T-helper 17 cell (primary cell): ENCODE measurements at regions not wholly inside any gene's neighbourhood (a gene's known extent, or its start where the extent isn't known, plus 50 kb on each side); places are given as distances from the start of the nearest gene placed in this dataset.

Experiments
- ATAC-seq: fragments of 150-1000 bp; cut with Tn5 transposase; 2 replicates; pipeline ENCODE4 v1.10.0; 2021; ENCODE audit warnings: mild to moderate bottlenecking, moderate library complexity
- DNase-seq, 3 donors: peaks; one replicate each; pipeline versions ENCODE4 v3.0.0 to v3.0.0-alpha.2; 2020 to 2021
- H3K9me3 ChIP-seq: one replicate; pipeline ENCODE4 v1.7.0; 2013; ENCODE audit warnings: low read length, mild to moderate bottlenecking; ENCODE audit not compliant: control insufficient read depth, poor library complexity, severe bottlenecking
- H3K27ac Mint-ChIP-seq: one replicate; pipeline ENCODE4 v1.8.0; 2022; ENCODE audit warnings: mild to moderate bottlenecking, moderate library complexity, mixed read lengths
- H3K27me3 Mint-ChIP-seq: one replicate; pipeline ENCODE4 v1.8.0; 2022; ENCODE audit warnings: mixed read lengths
- H3K36me3 Mint-ChIP-seq: one replicate; pipeline ENCODE4 v1.8.0; 2022; ENCODE audit warnings: low read depth, mixed read lengths
- H3K4me1 Mint-ChIP-seq: one replicate; pipeline ENCODE4 v1.8.0; 2022; ENCODE audit warnings: mild to moderate bottlenecking, mixed read lengths
- H3K4me3 Mint-ChIP-seq: one replicate; pipeline ENCODE4 v1.8.0; 2022; ENCODE audit warnings: mild to moderate bottlenecking, moderate library complexity, mixed read lengths

- H3K36me3 Mint-ChIP-seq = no peaks in the 10 kb centered on the region
- H3K4me3 Mint-ChIP-seq = no peak overlapping the region
- ATAC-seq (no peak), DNase-seq (no peak)
- no peak overlapping the region for H3K27ac Mint-ChIP-seq
- peaks cover 33% of the 10 kb centered on the region for H3K27me3 Mint-ChIP-seq
- H3K9me3 ChIP-seq = no peaks in the 10 kb centered on the region
- H3K4me1 Mint-ChIP-seq = no peaks in the 10 kb centered on the region
Measured at GRCh38 chr4:185945906-185946305, 123.0 kb upstream of the TLR3 start.

GRCh38 chr4:185950891-185951290 is 118.1 kb upstream of the TLR3 start:
- H3K4me1 Mint-ChIP-seq = no peaks in the 10 kb centered on the region
- no peak overlapping the region for H3K4me3 Mint-ChIP-seq
- peaks cover 38% of the 10 kb centered on the region for H3K27me3 Mint-ChIP-seq
- H3K36me3 Mint-ChIP-seq = no peaks in the 10 kb centered on the region
- DNase-seq = no peak
- H3K9me3 ChIP-seq = no peaks in the 10 kb centered on the region
- no peak for ATAC-seq
- no peak overlapping the region for H3K27ac Mint-ChIP-seq

GRCh38 chr4:185955151-185955770 is 113.7 kb upstream of the TLR3 start:
- peaks cover 49% of the 10 kb centered on the region for H3K27me3 Mint-ChIP-seq
- peaks cover 2% of the 10 kb centered on the region for H3K36me3 Mint-ChIP-seq
- H3K4me3 Mint-ChIP-seq = no peak overlapping the region
- ATAC-seq = no peak
- DNase-seq = no peak
- H3K9me3 ChIP-seq = no peaks in the 10 kb centered on the region
- H3K27ac Mint-ChIP-seq = no peak overlapping the region
- H3K4me1 Mint-ChIP-seq = no peaks in the 10 kb centered on the region

GRCh38 chr4:185955826-185956543 is 113.0 kb upstream of the TLR3 start:
- DNase-seq (no peak), ATAC-seq (no peak)
- Mint-ChIP-seq H3K4me3 (no peak overlapping the region), H3K36me3 (peaks cover 2% of the 10 kb centered on the region), H3K27ac (no peak overlapping the region), H3K4me1 (no peaks in the 10 kb centered on the region), H3K27me3 (peaks cover 47% of the 10 kb centered on the region)
- no peaks in the 10 kb centered on the region for H3K9me3 ChIP-seq

DNA sequence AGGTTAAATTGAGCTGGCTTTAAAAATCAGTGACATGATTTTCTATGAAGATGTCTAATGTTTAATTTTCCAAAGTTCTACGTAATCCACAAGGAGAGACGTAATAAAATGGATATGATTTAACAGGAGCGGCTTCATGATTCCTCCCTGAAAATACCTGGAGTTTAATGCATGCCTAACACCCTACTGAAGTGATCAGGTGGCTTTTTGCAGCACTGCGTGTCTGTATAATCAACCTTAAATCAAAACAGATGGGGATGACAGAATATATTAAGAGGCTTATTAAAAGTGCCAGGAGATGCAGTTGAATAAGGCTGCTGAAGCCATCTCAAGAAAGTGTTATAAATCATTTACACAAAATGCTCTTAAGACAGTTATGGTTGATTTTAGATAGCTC is 112.4 kb upstream of the TLR3 start:
- no peaks in the 10 kb centered on the region for H3K9me3 ChIP-seq
- Mint-ChIP-seq H3K36me3 (peaks cover 2% of the 10 kb centered on the region), H3K27ac (no peak overlapping the region), H3K27me3 (peaks cover 47% of the 10 kb centered on the region), H3K4me3 (no peak overlapping the region), H3K4me1 (no peaks in the 10 kb centered on the region)
- ATAC-seq (no peak), DNase-seq (no peak)

- no peak overlapping the region for H3K27ac Mint-ChIP-seq
- no peak overlapping the region for H3K4me3 Mint-ChIP-seq
- no peak for ATAC-seq
- H3K9me3 ChIP-seq = no peaks in the 10 kb centered on the region
- peaks cover 47% of the 10 kb centered on the region for H3K27me3 Mint-ChIP-seq
- H3K4me1 Mint-ChIP-seq = no peaks in the 10 kb centered on the region
- no peak for DNase-seq
- peaks cover 2% of the 10 kb centered on the region for H3K36me3 Mint-ChIP-seq
Measured at GRCh38 chr4:185958094-185958747, 110.7 kb upstream of the TLR3 start.

DNA sequence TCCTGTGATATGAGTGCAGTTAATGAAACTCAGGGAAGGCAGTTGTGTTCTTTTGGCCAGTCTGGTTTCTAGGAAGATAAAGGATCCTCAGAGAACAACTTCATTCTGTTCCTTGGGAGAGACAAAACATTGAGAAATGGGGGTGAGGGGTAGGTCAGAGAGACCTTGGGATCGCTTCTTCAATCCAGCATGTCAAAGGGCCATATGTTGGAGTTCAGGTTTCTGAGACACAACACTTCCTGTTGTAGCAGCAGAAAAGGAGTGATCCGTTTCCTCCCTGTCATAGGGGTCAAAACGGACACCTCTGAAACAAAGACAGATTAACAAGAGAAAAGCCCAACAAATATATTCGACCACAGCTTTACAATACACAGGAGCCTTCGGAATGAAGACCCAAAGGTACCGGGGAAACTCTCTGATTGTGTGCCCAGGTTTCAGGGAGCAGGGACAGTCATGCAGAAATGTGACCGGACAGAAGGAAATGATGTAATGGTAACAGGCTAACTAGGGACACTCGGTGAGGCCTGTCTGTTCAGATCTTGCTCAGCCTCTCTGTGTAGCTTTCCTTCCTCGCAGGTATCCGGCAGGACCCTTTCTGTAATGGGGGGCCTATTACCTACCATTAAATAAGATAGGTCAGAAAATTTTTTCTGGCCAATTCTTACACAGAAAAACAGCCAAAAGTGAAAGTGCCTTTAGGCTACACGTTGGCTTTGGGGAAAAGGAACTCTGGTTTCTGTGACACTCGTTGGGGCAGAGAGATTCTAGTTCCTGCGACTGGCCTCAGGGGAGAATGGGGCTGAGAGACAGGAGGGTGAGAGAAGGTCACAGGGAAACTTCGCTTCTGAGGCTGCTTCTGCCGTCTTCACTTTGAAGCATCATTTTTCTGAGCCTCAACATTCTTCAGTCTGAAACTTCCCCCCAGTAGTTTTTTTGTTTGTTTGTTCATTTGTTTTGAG is 103.3 kb upstream of the TLR3 start:
- Mint-ChIP-seq H3K27ac (no peak overlapping the region), H3K27me3 (peaks cover 12% of the 10 kb centered on the region), H3K4me3 (no peak overlapping the region), H3K4me1 (no peaks in the 10 kb centered on the region), H3K36me3 (no peaks in the 10 kb centered on the region)
- no peak for DNase-seq
- H3K9me3 ChIP-seq = no peaks in the 10 kb centered on the region
- no peak for ATAC-seq

DNA sequence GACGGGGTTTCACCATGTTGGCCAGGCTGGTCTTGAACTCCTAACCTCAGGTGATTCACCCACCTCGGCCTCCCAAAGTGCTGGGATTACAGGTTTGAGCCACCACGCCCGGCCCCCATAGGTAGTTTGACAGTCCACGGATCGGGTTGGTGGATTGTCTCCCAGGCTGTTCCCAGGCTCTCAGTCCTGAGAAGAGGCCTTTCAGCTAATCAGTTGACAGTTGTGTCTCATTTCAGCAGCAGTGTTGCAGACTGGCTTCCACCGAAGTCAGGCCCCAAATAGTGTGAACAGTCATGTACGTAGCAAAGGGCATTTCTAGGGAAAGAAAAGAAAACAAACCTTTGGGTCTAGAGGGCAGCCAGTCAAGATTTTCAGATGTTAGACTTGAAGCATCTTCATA is 102.4 kb upstream of the TLR3 start:
- Mint-ChIP-seq H3K27ac (no peak overlapping the region), H3K27me3 (peaks cover 12% of the 10 kb centered on the region), H3K36me3 (no peaks in the 10 kb centered on the region), H3K4me3 (no peak overlapping the region), H3K4me1 (no peaks in the 10 kb centered on the region)
- no peak for DNase-seq
- H3K9me3 ChIP-seq = no peaks in the 10 kb centered on the region
- ATAC-seq = no peak

- Mint-ChIP-seq H3K36me3 (no peaks in the 10 kb centered on the region), H3K27ac (no peak overlapping the region), H3K27me3 (peaks cover 12% of the 10 kb centered on the region), H3K4me1 (no peaks in the 10 kb centered on the region), H3K4me3 (no peak overlapping the region)
- H3K9me3 ChIP-seq = no peaks in the 10 kb centered on the region
- ATAC-seq (no peak), DNase-seq (no peak)
Measured at GRCh38 chr4:185966997-185967775, 101.8 kb upstream of the TLR3 start.

GRCh38 chr4:185969657-185970056 is 99.3 kb upstream of the TLR3 start:
- Mint-ChIP-seq H3K36me3 (no peaks in the 10 kb centered on the region), H3K4me1 (no peaks in the 10 kb centered on the region), H3K27me3 (peaks cover 17% of the 10 kb centered on the region), H3K27ac (no peak overlapping the region), H3K4me3 (no peak overlapping the region)
- ATAC-seq (no peak), DNase-seq (no peak)
- no peaks in the 10 kb centered on the region for H3K9me3 ChIP-seq

GRCh38 chr4:185987961-185988627 is 80.9 kb upstream of the TLR3 start:
- H3K4me3 Mint-ChIP-seq = no peak overlapping the region
- ATAC-seq = no peak
- no peaks in the 10 kb centered on the region for H3K36me3 Mint-ChIP-seq
- no peaks in the 10 kb centered on the region for H3K9me3 ChIP-seq
- peaks cover 2% of the 10 kb centered on the region for H3K4me1 Mint-ChIP-seq
- H3K27ac Mint-ChIP-seq = no peak overlapping the region
- DNase-seq = no peak
- peaks cover 10% of the 10 kb centered on the region for H3K27me3 Mint-ChIP-seq

DNA sequence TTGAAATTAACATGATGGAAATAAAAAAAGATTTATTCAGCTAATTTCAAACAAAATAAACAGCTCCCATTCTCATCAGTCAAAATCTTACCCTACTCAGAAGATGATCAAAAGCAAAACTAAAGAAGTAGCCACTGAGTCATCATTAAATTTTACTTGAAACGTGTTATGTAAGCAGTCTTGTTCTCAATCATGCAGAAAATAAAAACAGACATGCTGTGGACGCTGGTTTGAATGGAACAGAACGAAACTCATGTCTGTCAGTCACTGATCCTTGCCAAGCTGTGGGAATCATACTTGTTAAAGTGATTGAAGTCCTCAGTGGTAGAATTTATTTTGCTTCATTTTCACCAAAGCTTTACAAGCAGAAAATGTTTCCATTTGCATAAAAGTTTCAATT is 77.2 kb upstream of the TLR3 start:
- no peak for ATAC-seq

More for the DNA sequence above, 77.2 kb upstream of the TLR3 start:
- peaks cover 2% of the 10 kb centered on the region for H3K4me1 Mint-ChIP-seq
- no peak for DNase-seq
- H3K27me3 Mint-ChIP-seq = peaks cover 10% of the 10 kb centered on the region
- H3K36me3 Mint-ChIP-seq = no peaks in the 10 kb centered on the region
- H3K4me3 Mint-ChIP-seq = no peak overlapping the region
- no peak overlapping the region for H3K27ac Mint-ChIP-seq
- no peaks in the 10 kb centered on the region for H3K9me3 ChIP-seq
